Stimulated activated naive B cell treated with anti-CD40 and anti-IgM and Interleukin-4, amounts not matched to agents 10 μg/mL and 1 μg/mL and 100 μg/mL, for 72 hours (primary cell): ENCODE measurements at regions not wholly inside any gene's neighbourhood (a gene's known extent, or its start where the extent isn't known, plus 50 kb on each side); places are given as distances from the start of the nearest gene placed in this dataset.
"Not testable (repeated sequence)": the region's sequence is repeated elsewhere in the genome, so short reads cannot be mapped to it uniquely, and the experiment has no call there.

Experiments
- ATAC-seq, 2 donors: fragments of 150-1000 bp; cut with Tn5 transposase; replicated peaks; 2 replicates each; pipeline ENCODE4 v1.10.0; 2021; ENCODE audit warnings: moderate library complexity in 1 of 2
- DNase-seq: peaks from one replicate; pipeline ENCODE4 v3.0.0; 2021
- H3K27ac Mint-ChIP-seq: one replicate; pipeline ENCODE4 v1.8.0; 2022; ENCODE audit warnings: mild to moderate bottlenecking, mixed read lengths
- H3K27me3 Mint-ChIP-seq, 2 donors: one replicate each; pipeline ENCODE4 v1.8.0; 2022; ENCODE audit warnings: mixed read lengths in 2 of 2
- H3K36me3 Mint-ChIP-seq, 2 donors: one replicate each; pipeline ENCODE4 v1.8.0; 2022; ENCODE audit warnings: mixed read lengths in 2 of 2, mild to moderate bottlenecking in 1 of 2
- H3K4me1 Mint-ChIP-seq, 2 donors: one replicate each; pipeline ENCODE4 v1.8.0; 2022; ENCODE audit warnings: mixed read lengths in 2 of 2, mild to moderate bottlenecking in 1 of 2
- H3K4me3 Mint-ChIP-seq, 2 donors: one replicate each; pipeline ENCODE4 v1.8.0; 2022; ENCODE audit warnings: mild to moderate bottlenecking in 2 of 2, mixed read lengths in 2 of 2, moderate library complexity in 1 of 2
- H3K9me3 Mint-ChIP-seq, 2 donors: one replicate each; pipeline ENCODE4 v1.8.0; 2022; ENCODE audit warnings: mixed read lengths in 2 of 2, mild to moderate bottlenecking in 1 of 2

GRCh38 chr14:106013879-106014376, 487.5 kb downstream of the TMEM121 start:
- DNase-seq, result no peak
- ATAC-seq, result peak; percentile 16 to 25
- H3K4me3 Mint-ChIP-seq, result peak overlapping the region in 1 of 2 donors; percentile 28

GRCh38 chr14:106017952-106018351, 491.6 kb downstream of the TMEM121 start:
- H3K4me3 Mint-ChIP-seq, ATAC-seq, H3K27ac Mint-ChIP-seq, H3K27me3 Mint-ChIP-seq, H3K9me3 Mint-ChIP-seq, H3K36me3 Mint-ChIP-seq, DNase-seq, H3K4me1 Mint-ChIP-seq: not testable (repeated sequence)

More at GRCh38 chr14:106013879-106014376, 487.5 kb downstream of the TMEM121 start:
- Mint-ChIP-seq H3K4me1 (peaks cover 4 to 12% of the 10 kb centered on the region in 2 donors), H3K27me3 (no peaks in the 10 kb centered on the region), H3K9me3 (no peaks in the 10 kb centered on the region), H3K36me3 (no peaks in the 10 kb centered on the region), H3K27ac (peak overlapping the region; percentile 28)

- Mint-ChIP-seq H3K27ac (no peak overlapping the region), H3K27me3 (peaks cover 0 to 15% of the 10 kb centered on the region in 2 donors), H3K4me3 (no peak overlapping the region), H3K36me3 (no peaks in the 10 kb centered on the region), H3K9me3 (no peaks in the 10 kb centered on the region), H3K4me1 (no peaks in the 10 kb centered on the region)
- DNase-seq (no peak), ATAC-seq (no peak)
Observed at GRCh38 chr14:106021832-106022231, 495.4 kb downstream of the TMEM121 start.

GRCh38 chr14:106022648-106023047, 496.3 kb downstream of the TMEM121 start:
- not testable (repeated sequence) for ATAC-seq, H3K4me3 Mint-ChIP-seq, H3K9me3 Mint-ChIP-seq, H3K36me3 Mint-ChIP-seq, DNase-seq, H3K27ac Mint-ChIP-seq, H3K4me1 Mint-ChIP-seq
- H3K27me3 Mint-ChIP-seq, result peaks cover 0 to 15% of the 10 kb centered on the region in 2 donors

GRCh38 chr14:106023411-106023810, 497.0 kb downstream of the TMEM121 start:
- Mint-ChIP-seq H3K27me3 (peaks cover 0 to 15% of the 10 kb centered on the region in 2 donors), H3K4me3 (no peak overlapping the region), H3K4me1 (no peaks in the 10 kb centered on the region), H3K9me3 (no peaks in the 10 kb centered on the region), H3K27ac (no peak overlapping the region), H3K36me3 (no peaks in the 10 kb centered on the region)
- DNase-seq (no peak), ATAC-seq (no peak)

GRCh38 chr14:106024983-106025604, 498.7 kb downstream of the TMEM121 start:
- Mint-ChIP-seq H3K27me3 (peaks cover 0 to 15% of the 10 kb centered on the region in 2 donors), H3K27ac (no peak overlapping the region), H3K4me1 (no peaks in the 10 kb centered on the region), H3K36me3 (no peaks in the 10 kb centered on the region), H3K4me3 (no peak overlapping the region), H3K9me3 (no peaks in the 10 kb centered on the region)
- ATAC-seq (no peak), DNase-seq (no peak)

GRCh38 chr14:106026026-106026425, 499.6 kb downstream of the TMEM121 start:
- no peak for DNase-seq
- Mint-ChIP-seq H3K27ac (no peak overlapping the region), H3K4me3 (no peak overlapping the region), H3K9me3 (no peaks in the 10 kb centered on the region), H3K4me1 (no peaks in the 10 kb centered on the region), H3K36me3 (no peaks in the 10 kb centered on the region), H3K27me3 (peaks cover 0 to 12% of the 10 kb centered on the region in 2 donors)
- no peak for ATAC-seq

- not testable (repeated sequence) for H3K4me1 Mint-ChIP-seq, ATAC-seq, H3K9me3 Mint-ChIP-seq, H3K36me3 Mint-ChIP-seq, H3K27ac Mint-ChIP-seq, H3K4me3 Mint-ChIP-seq, DNase-seq
- peaks cover 0 to 11% of the 10 kb centered on the region in 2 donors for H3K27me3 Mint-ChIP-seq
Observed at GRCh38 chr14:106027759-106028158, 501.4 kb downstream of the TMEM121 start.

GRCh38 chr14:106029959-106030358, 503.6 kb downstream of the TMEM121 start:
- no peak for ATAC-seq
- no peaks in the 10 kb centered on the region for H3K9me3 Mint-ChIP-seq
- no peaks in the 10 kb centered on the region for H3K27me3 Mint-ChIP-seq
- no peak overlapping the region for H3K4me3 Mint-ChIP-seq
- DNase-seq, result no peak
- H3K4me1 Mint-ChIP-seq, result no peaks in the 10 kb centered on the region
- no peaks in the 10 kb centered on the region for H3K36me3 Mint-ChIP-seq
- H3K27ac Mint-ChIP-seq, result no peak overlapping the region

GRCh38 chr14:106037380-106037779, 511.0 kb downstream of the TMEM121 start:
- no peaks in the 10 kb centered on the region for H3K36me3 Mint-ChIP-seq
- ATAC-seq, result no peak
- H3K27me3 Mint-ChIP-seq, result no peaks in the 10 kb centered on the region
- DNase-seq, result no peak
- H3K9me3 Mint-ChIP-seq, result no peaks in the 10 kb centered on the region
- no peak overlapping the region for H3K4me3 Mint-ChIP-seq
- no peak overlapping the region for H3K27ac Mint-ChIP-seq
- H3K4me1 Mint-ChIP-seq, result no peaks in the 10 kb centered on the region

- ATAC-seq, result no peak
- no peaks in the 10 kb centered on the region for H3K27me3 Mint-ChIP-seq
- DNase-seq, result no peak
- H3K36me3 Mint-ChIP-seq, result no peaks in the 10 kb centered on the region
- no peaks in the 10 kb centered on the region for H3K9me3 Mint-ChIP-seq
- H3K4me1 Mint-ChIP-seq, result no peaks in the 10 kb centered on the region
- no peak overlapping the region for H3K27ac Mint-ChIP-seq
- H3K4me3 Mint-ChIP-seq, result no peak overlapping the region
Observed at GRCh38 chr14:106038263-106038662, 511.9 kb downstream of the TMEM121 start.

- peaks cover 3 to 6% of the 10 kb centered on the region in 2 donors for H3K4me1 Mint-ChIP-seq
- H3K27ac Mint-ChIP-seq, result no peak overlapping the region
- no peaks in the 10 kb centered on the region for H3K36me3 Mint-ChIP-seq
- H3K27me3 Mint-ChIP-seq, result no peaks in the 10 kb centered on the region
- ATAC-seq (peak; percentile 81 to 91), DNase-seq (no peak)
- no peaks in the 10 kb centered on the region for H3K9me3 Mint-ChIP-seq
- H3K4me3 Mint-ChIP-seq, result no peak overlapping the region
Observed at GRCh38 chr14:106039400-106039799, 513.0 kb downstream of the TMEM121 start.

- no peak for DNase-seq
- Mint-ChIP-seq H3K4me3 (peak overlapping the region; percentile 11 to 43), H3K9me3 (no peaks in the 10 kb centered on the region), H3K27me3 (no peaks in the 10 kb centered on the region), H3K4me1 (peaks cover 10 to 16% of the 10 kb centered on the region in 2 donors), H3K27ac (peak overlapping the region; percentile 74), H3K36me3 (no peaks in the 10 kb centered on the region)
- peak; percentile 74 to 80 for ATAC-seq
Observed at GRCh38 chr14:106044515-106044914, 518.1 kb downstream of the TMEM121 start.

- Mint-ChIP-seq H3K36me3 (no peaks in the 10 kb centered on the region), H3K27me3 (no peaks in the 10 kb centered on the region), H3K9me3 (no peaks in the 10 kb centered on the region), H3K4me3 (peak overlapping the region; percentile 29 to 69), H3K4me1 (peaks cover 10 to 16% of the 10 kb centered on the region in 2 donors), H3K27ac (peak overlapping the region; percentile 65)
- ATAC-seq (peak; percentile 92 to 94), DNase-seq (peak; percentile 39)
Observed at GRCh38 chr14:106044949-106045596, 518.7 kb downstream of the TMEM121 start.

- no peak for DNase-seq
- Mint-ChIP-seq H3K27ac (no peak overlapping the region), H3K27me3 (no peaks in the 10 kb centered on the region)
Observed at GRCh38 chr14:106051796-106052195, 525.4 kb downstream of the TMEM121 start.

More at GRCh38 chr14:106051796-106052195, 525.4 kb downstream of the TMEM121 start:
- Mint-ChIP-seq H3K36me3 (no peaks in the 10 kb centered on the region), H3K4me1 (peaks cover 0 to 10% of the 10 kb centered on the region in 2 donors), H3K9me3 (no peaks in the 10 kb centered on the region), H3K4me3 (no peak overlapping the region)
- peak in 1 of 2 donors; percentile 57 for ATAC-seq
